ENCODE measurements at regions not wholly inside any gene's neighbourhood (a gene's known extent, or its start where the extent isn't known, plus 50 kb on each side); places are given as distances from the start of the nearest gene placed in this dataset.
"Not testable (repeated sequence)": the region's sequence is repeated elsewhere in the genome, so short reads cannot be mapped to it uniquely, and the experiment has no call there.

- TF ChIP-seq CTCF (IDR thresholded peaks at IDR 0.05; ENCODE audit: low read depth, low read length, poor library complexity, severe bottlenecking); EZH2phosphoT487 (IDR thresholded peaks at IDR 0.05; ENCODE audit: borderline replicate concordance, low read length): not testable (repeated sequence)
These were observed 72.8 kb upstream of the WARS2 start for GRCh38 chr1:119213213-119213612.

All from DOHH2 (cell line).